K562 (cell line): ENCODE measurements at regions not wholly inside any gene's neighbourhood (a gene's known extent, or its start where the extent isn't known, plus 50 kb on each side); places are given as distances from the start of the nearest gene placed in this dataset.

ENCODE experiments used
- NCOA6 ChIP-seq: fragments of 450-650 bp; IDR thresholded peaks from 2 replicates; pipeline ENCODE4 v1.6.1; 2017; ENCODE audit warnings: mild to moderate bottlenecking
- RNF219 ChIP-seq: fragments of 250-450 bp; sonication (Bioruptor Pico); IDR thresholded peaks from 2 replicates; pipeline ENCODE4 v1.5.0; 2022; ENCODE audit warnings: mild to moderate bottlenecking
- TF ChIP-seq, protein P1 (sequence below): fragments of 450-650 bp; IDR thresholded peaks from 2 replicates; pipeline ENCODE4 v1.6.1; 2016; ENCODE audit warnings: low read depth
- TF ChIP-seq, protein P2 (sequence below): fragments of 250-450 bp; sonication (Bioruptor Pico); IDR thresholded peaks from 2 replicates; pipeline ENCODE4 v1.5.0; 2020; ENCODE audit warnings: mild to moderate bottlenecking, borderline replicate concordance

DNA sequence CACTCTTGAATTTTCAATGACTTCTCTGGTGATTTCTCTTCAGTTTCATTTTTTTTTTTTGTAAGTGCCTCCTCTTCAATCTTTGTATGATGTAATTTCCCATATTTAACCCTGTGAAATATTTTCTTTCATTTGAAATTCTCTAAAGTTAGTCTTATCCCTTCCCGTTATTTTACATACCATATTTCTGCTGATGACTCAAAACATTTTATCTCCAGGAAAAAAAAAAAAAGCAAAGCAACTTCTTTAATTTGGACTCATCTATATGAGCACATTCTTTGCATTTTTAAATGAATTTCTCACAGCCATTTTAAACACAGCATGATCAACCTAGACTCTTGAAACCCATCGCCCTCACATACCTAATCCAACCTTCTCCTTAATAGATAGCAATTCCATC, 1831.4 kb downstream of the ARAP2 start (continued):
- TF ChIP-seq, protein P1, sequence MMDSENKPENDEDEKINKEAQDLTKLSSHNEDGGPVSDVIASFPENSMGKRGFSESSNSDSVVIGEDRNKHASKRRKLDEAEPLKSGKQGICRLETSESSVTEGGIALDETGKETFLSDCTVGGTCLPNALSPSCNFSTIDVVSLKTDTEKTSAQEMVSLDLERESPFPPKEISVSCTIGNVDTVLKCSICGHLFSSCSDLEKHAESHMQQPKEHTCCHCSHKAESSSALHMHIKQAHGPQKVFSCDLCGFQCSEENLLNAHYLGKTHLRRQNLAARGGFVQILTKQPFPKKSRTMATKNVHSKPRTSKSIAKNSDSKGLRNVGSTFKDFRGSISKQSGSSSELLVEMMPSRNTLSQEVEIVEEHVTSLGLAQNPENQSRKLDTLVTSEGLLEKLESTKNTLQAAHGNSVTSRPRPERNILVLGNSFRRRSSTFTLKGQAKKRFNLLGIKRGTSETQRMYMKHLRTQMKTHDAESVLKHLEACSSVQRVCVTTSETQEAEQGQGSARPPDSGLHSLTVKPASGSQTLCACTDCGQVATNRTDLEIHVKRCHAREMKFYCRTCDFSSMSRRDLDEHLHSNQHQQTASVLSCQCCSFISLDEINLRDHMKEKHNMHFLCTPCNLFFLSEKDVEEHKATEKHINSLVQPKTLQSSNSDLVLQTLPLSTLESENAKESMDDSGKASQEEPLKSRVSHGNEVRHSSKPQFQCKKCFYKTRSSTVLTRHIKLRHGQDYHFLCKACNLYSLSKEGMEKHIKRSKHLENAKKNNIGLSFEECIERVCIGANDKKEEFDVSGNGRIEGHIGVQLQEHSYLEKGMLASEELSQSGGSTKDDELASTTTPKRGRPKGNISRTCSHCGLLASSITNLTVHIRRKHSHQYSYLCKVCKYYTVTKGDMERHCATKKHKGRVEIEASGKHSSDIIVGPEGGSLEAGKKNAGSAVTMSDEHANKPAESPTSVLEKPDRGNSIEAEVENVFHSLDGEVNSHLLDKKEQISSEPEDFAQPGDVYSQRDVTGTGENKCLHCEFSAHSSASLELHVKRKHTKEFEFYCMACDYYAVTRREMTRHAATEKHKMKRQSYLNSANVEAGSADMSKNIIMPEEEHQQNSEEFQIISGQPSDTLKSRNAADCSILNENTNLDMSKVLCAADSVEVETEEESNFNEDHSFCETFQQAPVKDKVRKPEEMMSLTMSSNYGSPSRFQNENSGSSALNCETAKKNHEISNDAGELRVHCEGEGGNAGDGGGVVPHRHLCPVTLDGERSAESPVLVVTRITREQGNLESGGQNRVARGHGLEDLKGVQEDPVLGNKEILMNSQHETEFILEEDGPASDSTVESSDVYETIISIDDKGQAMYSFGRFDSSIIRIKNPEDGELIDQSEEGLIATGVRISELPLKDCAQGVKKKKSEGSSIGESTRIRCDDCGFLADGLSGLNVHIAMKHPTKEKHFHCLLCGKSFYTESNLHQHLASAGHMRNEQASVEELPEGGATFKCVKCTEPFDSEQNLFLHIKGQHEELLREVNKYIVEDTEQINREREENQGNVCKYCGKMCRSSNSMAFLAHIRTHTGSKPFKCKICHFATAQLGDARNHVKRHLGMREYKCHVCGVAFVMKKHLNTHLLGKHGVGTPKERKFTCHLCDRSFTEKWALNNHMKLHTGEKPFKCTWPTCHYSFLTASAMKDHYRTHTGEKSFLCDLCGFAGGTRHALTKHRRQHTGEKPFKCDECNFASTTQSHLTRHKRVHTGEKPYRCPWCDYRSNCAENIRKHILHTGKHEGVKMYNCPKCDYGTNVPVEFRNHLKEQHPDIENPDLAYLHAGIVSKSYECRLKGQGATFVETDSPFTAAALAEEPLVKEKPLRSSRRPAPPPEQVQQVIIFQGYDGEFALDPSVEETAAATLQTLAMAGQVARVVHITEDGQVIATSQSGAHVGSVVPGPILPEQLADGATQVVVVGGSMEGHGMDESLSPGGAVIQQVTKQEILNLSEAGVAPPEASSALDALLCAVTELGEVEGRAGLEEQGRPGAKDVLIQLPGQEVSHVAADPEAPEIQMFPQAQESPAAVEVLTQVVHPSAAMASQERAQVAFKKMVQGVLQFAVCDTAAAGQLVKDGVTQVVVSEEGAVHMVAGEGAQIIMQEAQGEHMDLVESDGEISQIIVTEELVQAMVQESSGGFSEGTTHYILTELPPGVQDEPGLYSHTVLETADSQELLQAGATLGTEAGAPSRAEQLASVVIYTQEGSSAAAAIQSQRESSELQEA = no peak
- TF ChIP-seq, protein P2, sequence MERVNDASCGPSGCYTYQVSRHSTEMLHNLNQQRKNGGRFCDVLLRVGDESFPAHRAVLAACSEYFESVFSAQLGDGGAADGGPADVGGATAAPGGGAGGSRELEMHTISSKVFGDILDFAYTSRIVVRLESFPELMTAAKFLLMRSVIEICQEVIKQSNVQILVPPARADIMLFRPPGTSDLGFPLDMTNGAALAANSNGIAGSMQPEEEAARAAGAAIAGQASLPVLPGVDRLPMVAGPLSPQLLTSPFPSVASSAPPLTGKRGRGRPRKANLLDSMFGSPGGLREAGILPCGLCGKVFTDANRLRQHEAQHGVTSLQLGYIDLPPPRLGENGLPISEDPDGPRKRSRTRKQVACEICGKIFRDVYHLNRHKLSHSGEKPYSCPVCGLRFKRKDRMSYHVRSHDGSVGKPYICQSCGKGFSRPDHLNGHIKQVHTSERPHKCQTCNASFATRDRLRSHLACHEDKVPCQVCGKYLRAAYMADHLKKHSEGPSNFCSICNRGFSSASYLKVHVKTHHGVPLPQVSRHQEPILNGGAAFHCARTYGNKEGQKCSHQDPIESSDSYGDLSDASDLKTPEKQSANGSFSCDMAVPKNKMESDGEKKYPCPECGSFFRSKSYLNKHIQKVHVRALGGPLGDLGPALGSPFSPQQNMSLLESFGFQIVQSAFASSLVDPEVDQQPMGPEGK (CRISPR knock-in tag) = no peak
- no peak for TF ChIP-seq NCOA6
- TF ChIP-seq RNF219 (CRISPR knock-in tag) = no peak
